MCF 10A (cell line): ENCODE measurements at regions not wholly inside any gene's neighbourhood (a gene's known extent, or its start where the extent isn't known, plus 50 kb on each side); places are given as distances from the start of the nearest gene placed in this dataset.

ENCODE experiments used
- BruUV-seq: library from RNA; stranded (reverse); fragments of 400-500 nt; replicated peaks from 2 replicates; lab custom pipeline; 2021; lab: Mats Ljungman, UMichigan
- CTCF ChIA-PET: fragments of 300-600 bp; sonication (Branson Sonifier 250); formaldehyde crosslinking; extraction: SDS; loops from one replicate; lab custom pipeline; 2021; ENCODE audit warnings: antibody characterized with exemption, inconsistent platforms; lab: Yijun Ruan, JAX
- POLR2A ChIA-PET: fragments of 300-600, 350-650 bp; sonication (Branson Sonifier 250); formaldehyde crosslinking; extraction: SDS; loops from one replicate; lab custom pipeline; 2020; ENCODE audit warnings: antibody characterized with exemption, inconsistent platforms; lab: Yijun Ruan, JAX
- DNase-seq: peaks from one replicate; pipeline ENCODE4 v3.0.0-alpha.2; 2018; ENCODE audit not compliant: unreplicated experiment
- H3K27ac Mint-ChIP-seq: one replicate; pipeline ENCODE4 v1.8.0; 2022; ENCODE audit warnings: mild to moderate bottlenecking, low read depth, mixed read lengths; ENCODE audit not compliant: unreplicated experiment
- H3K27me3 Mint-ChIP-seq: one replicate; pipeline ENCODE4 v1.8.0; 2022; ENCODE audit warnings: mixed read lengths; ENCODE audit not compliant: insufficient read depth, unreplicated experiment
- H3K36me3 Mint-ChIP-seq: one replicate; pipeline ENCODE4 v1.8.0; 2022; ENCODE audit warnings: mild to moderate bottlenecking, moderate library complexity, mixed read lengths; ENCODE audit not compliant: insufficient read depth, unreplicated experiment
- H3K4me1 Mint-ChIP-seq: one replicate; pipeline ENCODE4 v1.8.0; 2022; ENCODE audit warnings: mixed read lengths; ENCODE audit not compliant: insufficient read depth, unreplicated experiment
- H3K4me3 Mint-ChIP-seq: one replicate; pipeline ENCODE4 v1.8.0; 2022; ENCODE audit warnings: mild to moderate bottlenecking, moderate library complexity, mixed read lengths; ENCODE audit not compliant: unreplicated experiment
- H3K9me3 Mint-ChIP-seq: one replicate; pipeline ENCODE4 v1.8.0; 2022; ENCODE audit warnings: mixed read lengths; ENCODE audit not compliant: unreplicated experiment
- intact Hi-C: fragments of 100-400 bp; cut with micrococcal nuclease; formaldehyde crosslinking; loops from 2 replicates; pipeline ENCODE4 v1.14.1; 2022
- TF ChIP-seq, protein P1 (sequence below): fragments of 200-600 bp; IDR thresholded peaks from one replicate; pipeline ENCODE4 v1.8.0; 2022; ENCODE audit warnings: antibody characterized with exemption, mild to moderate bottlenecking; ENCODE audit not compliant: unreplicated experiment

DNA sequence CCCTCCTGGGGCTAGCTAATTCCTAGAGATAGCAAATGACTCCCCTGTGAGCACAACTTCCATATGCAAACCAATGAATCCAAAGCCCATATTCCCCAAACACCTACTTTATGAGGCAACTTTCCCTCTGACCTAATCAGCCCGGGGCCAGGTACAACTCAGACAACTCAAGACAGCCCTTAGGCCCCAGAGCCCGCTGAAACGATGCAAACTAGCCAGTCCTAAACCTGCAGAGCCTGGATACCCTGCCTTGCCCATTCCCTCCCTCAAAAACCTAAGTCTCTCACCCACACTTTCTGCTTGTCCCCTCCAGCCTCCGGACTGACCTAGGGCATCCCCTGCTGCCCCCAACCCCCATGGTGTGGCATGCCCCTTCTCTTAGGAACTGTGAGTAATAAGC lies 142.8 kb downstream of the ACTR3 start:
- TF ChIP-seq, protein P1, sequence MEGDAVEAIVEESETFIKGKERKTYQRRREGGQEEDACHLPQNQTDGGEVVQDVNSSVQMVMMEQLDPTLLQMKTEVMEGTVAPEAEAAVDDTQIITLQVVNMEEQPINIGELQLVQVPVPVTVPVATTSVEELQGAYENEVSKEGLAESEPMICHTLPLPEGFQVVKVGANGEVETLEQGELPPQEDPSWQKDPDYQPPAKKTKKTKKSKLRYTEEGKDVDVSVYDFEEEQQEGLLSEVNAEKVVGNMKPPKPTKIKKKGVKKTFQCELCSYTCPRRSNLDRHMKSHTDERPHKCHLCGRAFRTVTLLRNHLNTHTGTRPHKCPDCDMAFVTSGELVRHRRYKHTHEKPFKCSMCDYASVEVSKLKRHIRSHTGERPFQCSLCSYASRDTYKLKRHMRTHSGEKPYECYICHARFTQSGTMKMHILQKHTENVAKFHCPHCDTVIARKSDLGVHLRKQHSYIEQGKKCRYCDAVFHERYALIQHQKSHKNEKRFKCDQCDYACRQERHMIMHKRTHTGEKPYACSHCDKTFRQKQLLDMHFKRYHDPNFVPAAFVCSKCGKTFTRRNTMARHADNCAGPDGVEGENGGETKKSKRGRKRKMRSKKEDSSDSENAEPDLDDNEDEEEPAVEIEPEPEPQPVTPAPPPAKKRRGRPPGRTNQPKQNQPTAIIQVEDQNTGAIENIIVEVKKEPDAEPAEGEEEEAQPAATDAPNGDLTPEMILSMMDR: no peak
- Mint-ChIP-seq H3K9me3 (no peaks in the 10 kb centered on the region), H3K36me3 (no peaks in the 10 kb centered on the region), H3K27ac (no peak overlapping the region), H3K27me3 (no peaks in the 10 kb centered on the region), H3K4me3 (no peak overlapping the region), H3K4me1 (no peaks in the 10 kb centered on the region)
- POLR2A ChIA-PET: no interaction called here
- intact Hi-C loops: no loop called here
- no peak for DNase-seq
- CTCF ChIA-PET: interaction anchor here (0.7 kb wide), 2 partner anchors 321 to 552 kb away, joined by 3 read pairs; no protein-coding TSS in a partner anchor
- BruUV-seq: no TSS peak

DNA sequence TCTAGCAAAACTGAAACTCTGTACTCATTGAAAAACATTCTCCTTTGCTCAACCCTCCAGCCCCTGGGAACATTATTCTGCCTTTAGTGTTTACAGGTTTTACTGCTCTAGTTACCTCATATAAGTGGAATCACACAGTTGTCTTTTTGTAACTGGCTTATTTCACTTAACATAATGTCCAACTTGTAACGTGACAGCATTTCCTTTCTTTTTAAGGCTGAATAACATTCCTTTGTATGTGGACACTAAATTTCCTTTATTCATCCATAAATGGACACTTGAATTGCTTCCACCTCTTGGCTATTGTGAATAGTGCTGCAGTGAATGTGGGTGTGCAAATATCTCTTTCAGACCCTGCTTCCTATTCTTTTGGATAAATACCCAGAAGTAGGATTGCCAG lies 144.9 kb downstream of the ACTR3 start:
- ChIA-PET CTCF (no interaction called here), POLR2A (no interaction called here)
- H3K4me3 Mint-ChIP-seq: no peak overlapping the region
- no peak overlapping the region for H3K27ac Mint-ChIP-seq
- no peaks in the 10 kb centered on the region for H3K36me3 Mint-ChIP-seq
- DNase-seq: no peak
- no peaks in the 10 kb centered on the region for H3K27me3 Mint-ChIP-seq
- H3K4me1 Mint-ChIP-seq: no peaks in the 10 kb centered on the region
- intact Hi-C loops: no loop called here
- BruUV-seq: no TSS peak
- TF ChIP-seq, protein P1: no peak
- no peaks in the 10 kb centered on the region for H3K9me3 Mint-ChIP-seq

DNA sequence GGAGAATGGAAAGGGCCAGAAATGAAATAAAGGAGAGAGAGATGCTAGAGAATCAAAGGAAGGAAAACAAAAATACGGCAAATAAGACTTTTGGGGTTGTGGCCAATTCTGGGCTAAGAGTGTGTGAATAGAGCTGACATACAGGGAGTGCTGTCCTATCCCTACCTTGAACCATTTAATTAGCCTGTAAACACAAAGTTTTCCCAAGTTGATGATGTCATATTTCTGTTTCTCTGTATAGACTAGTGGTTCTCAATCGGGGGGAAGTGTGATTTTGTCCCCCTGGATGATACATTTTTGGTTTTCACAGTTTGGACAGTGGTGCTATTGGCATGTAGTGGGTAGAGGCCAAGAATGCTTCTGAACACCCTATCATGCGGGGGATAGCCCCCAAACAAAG lies 148.8 kb downstream of the ACTR3 start:
- no peaks in the 10 kb centered on the region for H3K9me3 Mint-ChIP-seq
- no peak overlapping the region for H3K4me3 Mint-ChIP-seq
- TF ChIP-seq, protein P1: no peak
- BruUV-seq: no TSS peak
- no peaks in the 10 kb centered on the region for H3K4me1 Mint-ChIP-seq
- intact Hi-C loops: no loop called here
- H3K36me3 Mint-ChIP-seq: no peaks in the 10 kb centered on the region
- no peak overlapping the region for H3K27ac Mint-ChIP-seq
- no peak for DNase-seq
- H3K27me3 Mint-ChIP-seq: no peaks in the 10 kb centered on the region
- ChIA-PET CTCF (interaction anchor here (1.2 kb wide), 1 partner anchor 9 kb away, joined by 4 read pairs; no protein-coding TSS in a partner anchor), POLR2A (interaction anchor here (0.7 kb wide), 1 partner anchor 344 kb away, joined by 3 read pairs; no protein-coding TSS in a partner anchor)

DNA sequence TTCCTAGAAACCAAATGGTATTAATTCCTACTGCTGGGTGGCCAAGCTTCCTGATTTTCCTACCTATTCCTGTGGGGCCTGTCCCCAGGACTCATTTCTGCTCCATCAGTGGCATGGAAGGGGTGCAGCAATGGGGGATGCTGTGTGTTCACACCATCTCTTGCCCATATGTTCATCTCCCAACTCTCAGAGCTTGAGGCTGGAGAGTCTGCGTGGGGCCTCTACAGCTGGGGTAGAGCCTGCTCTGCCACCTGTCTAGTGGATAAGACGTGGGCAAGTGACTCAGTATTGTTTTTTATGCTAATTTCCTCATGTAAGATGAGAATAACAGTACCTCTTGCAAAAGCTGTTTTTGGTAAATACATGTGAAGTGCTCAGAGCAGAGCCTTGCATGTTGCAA lies 149.8 kb downstream of the ACTR3 start:
- TF ChIP-seq, protein P1: no peak
- no peak for DNase-seq
- no peaks in the 10 kb centered on the region for H3K27me3 Mint-ChIP-seq
- H3K27ac Mint-ChIP-seq: no peak overlapping the region
- H3K4me3 Mint-ChIP-seq: no peak overlapping the region
- H3K9me3 Mint-ChIP-seq: no peaks in the 10 kb centered on the region
- BruUV-seq: no TSS peak
- intact Hi-C loops: no loop called here
- ChIA-PET POLR2A (no interaction called here), CTCF (interaction anchor here (0.7 kb wide), 1 partner anchor 39 kb away, joined by 3 read pairs; no protein-coding TSS in a partner anchor)
- H3K36me3 Mint-ChIP-seq: no peaks in the 10 kb centered on the region
- H3K4me1 Mint-ChIP-seq: no peaks in the 10 kb centered on the region
